ENCODE measurements at regions not wholly inside any gene's neighbourhood (a gene's known extent, or its start where the extent isn't known, plus 50 kb on each side); places are given as distances from the start of the nearest gene placed in this dataset.
"Not testable (repeated sequence)": the region's sequence is repeated elsewhere in the genome, so short reads cannot be mapped to it uniquely, and the experiment has no call there.

GRCh38 chr9:28960602-28961001, 1387.3 kb upstream of the C9orf72 start:
- DNase-seq = no peak

GRCh38 chr9:28961623-28962022, 1388.3 kb upstream of the C9orf72 start:
- no peak for DNase-seq
- TF ChIP-seq GATA1 (IDR thresholded peaks at IDR 0.05; ENCODE audit: low read depth, low read length) (no peak), POLR2A (IDR thresholded peaks at IDR 0.05; ENCODE audit: low read length) (no peak)

More at GRCh38 chr9:28960602-28961001, 1387.3 kb upstream of the C9orf72 start:
- TF ChIP-seq POLR2A (IDR thresholded peaks at IDR 0.05; ENCODE audit: low read length) (no peak), GATA1 (IDR thresholded peaks at IDR 0.05; ENCODE audit: low read depth, low read length) (no peak)

- DNase-seq = no peak
- TF ChIP-seq GATA1 (IDR thresholded peaks at IDR 0.05; ENCODE audit: low read depth, low read length) (no peak), POLR2A (IDR thresholded peaks at IDR 0.05; ENCODE audit: low read length) (no peak)
Measured at GRCh38 chr9:28967226-28967625, 1393.9 kb upstream of the C9orf72 start.

GRCh38 chr9:28970241-28970654, 1397.0 kb upstream of the C9orf72 start:
- no peak for TF ChIP-seq POLR2A (IDR thresholded peaks at IDR 0.05; ENCODE audit: low read length)
- no peak for TF ChIP-seq GATA1 (IDR thresholded peaks at IDR 0.05; ENCODE audit: low read depth, low read length)
- no peak for DNase-seq

- DNase-seq = no peak
- TF ChIP-seq POLR2A (IDR thresholded peaks at IDR 0.05; ENCODE audit: low read length) = no peak
- no peak for TF ChIP-seq GATA1 (IDR thresholded peaks at IDR 0.05; ENCODE audit: low read depth, low read length)
Measured at GRCh38 chr9:28971881-28972280, 1398.6 kb upstream of the C9orf72 start.

GRCh38 chr9:28976250-28976649, 1403.0 kb upstream of the C9orf72 start:
- no peak for TF ChIP-seq POLR2A (IDR thresholded peaks at IDR 0.05; ENCODE audit: low read length)
- TF ChIP-seq GATA1 (IDR thresholded peaks at IDR 0.05; ENCODE audit: low read depth, low read length) = no peak
- no peak for DNase-seq

- TF ChIP-seq POLR2A (IDR thresholded peaks at IDR 0.05; ENCODE audit: low read length) (no peak), GATA1 (IDR thresholded peaks at IDR 0.05; ENCODE audit: low read depth, low read length) (no peak)
- no peak for DNase-seq
Measured at GRCh38 chr9:28976684-28977083, 1403.4 kb upstream of the C9orf72 start.

GRCh38 chr9:28981129-28981528, 1407.8 kb upstream of the C9orf72 start:
- no peak for DNase-seq
- no peak for TF ChIP-seq GATA1 (IDR thresholded peaks at IDR 0.05; ENCODE audit: low read depth, low read length)

- DNase-seq = no peak
- TF ChIP-seq GATA1 (IDR thresholded peaks at IDR 0.05; ENCODE audit: low read depth, low read length) (no peak), POLR2A (IDR thresholded peaks at IDR 0.05; ENCODE audit: low read length) (no peak)
Measured at GRCh38 chr9:28981711-28982110, 1408.4 kb upstream of the C9orf72 start.

- TF ChIP-seq POLR2A (IDR thresholded peaks at IDR 0.05; ENCODE audit: low read length) (no peak), GATA1 (IDR thresholded peaks at IDR 0.05; ENCODE audit: low read depth, low read length) (no peak)
- no peak for DNase-seq
Measured at GRCh38 chr9:28984016-28984415, 1410.7 kb upstream of the C9orf72 start.

- not testable (repeated sequence) for DNase-seq
Measured at GRCh38 chr9:28990009-28990408, 1416.7 kb upstream of the C9orf72 start.

GRCh38 chr9:28999057-28999456, 1425.8 kb upstream of the C9orf72 start:
- TF ChIP-seq GATA1 (IDR thresholded peaks at IDR 0.05; ENCODE audit: low read depth, low read length) = no peak
- TF ChIP-seq POLR2A (IDR thresholded peaks at IDR 0.05; ENCODE audit: low read length) = no peak
- DNase-seq = no peak

- DNase-seq = no peak
- no peak for TF ChIP-seq POLR2A (IDR thresholded peaks at IDR 0.05; ENCODE audit: low read length)
- no peak for TF ChIP-seq GATA1 (IDR thresholded peaks at IDR 0.05; ENCODE audit: low read depth, low read length)
Measured at GRCh38 chr9:28999806-29000205, 1426.5 kb upstream of the C9orf72 start.

- DNase-seq = no peak
- TF ChIP-seq POLR2A (IDR thresholded peaks at IDR 0.05; ENCODE audit: low read length) (no peak), GATA1 (IDR thresholded peaks at IDR 0.05; ENCODE audit: low read depth, low read length) (no peak)
Measured at GRCh38 chr9:29001006-29001405, 1427.7 kb upstream of the C9orf72 start.

GRCh38 chr9:29004988-29005387, 1431.7 kb upstream of the C9orf72 start:
- no peak for DNase-seq
- TF ChIP-seq GATA1 (IDR thresholded peaks at IDR 0.05; ENCODE audit: low read depth, low read length) = no peak
- TF ChIP-seq POLR2A (IDR thresholded peaks at IDR 0.05; ENCODE audit: low read length) = no peak

GRCh38 chr9:29006628-29007027, 1433.3 kb upstream of the C9orf72 start:
- no peak for TF ChIP-seq POLR2A (IDR thresholded peaks at IDR 0.05; ENCODE audit: low read length)
- no peak for TF ChIP-seq GATA1 (IDR thresholded peaks at IDR 0.05; ENCODE audit: low read depth, low read length)
- no peak for DNase-seq

All from erythroblast (primary cell).